GM18909 (cell line): ENCODE measurements at regions not wholly inside any gene's neighbourhood (a gene's known extent, or its start where the extent isn't known, plus 50 kb on each side); places are given as distances from the start of the nearest gene placed in this dataset.

ENCODE experiments used
- ATAC-seq: cut with Tn5 transposase; IDR thresholded peaks from one replicate; pipeline ENCODE4 v1.9.1; 2021; ENCODE audit warnings: mild to moderate bottlenecking; ENCODE audit not compliant: unreplicated experiment, poor library complexity

DNA sequence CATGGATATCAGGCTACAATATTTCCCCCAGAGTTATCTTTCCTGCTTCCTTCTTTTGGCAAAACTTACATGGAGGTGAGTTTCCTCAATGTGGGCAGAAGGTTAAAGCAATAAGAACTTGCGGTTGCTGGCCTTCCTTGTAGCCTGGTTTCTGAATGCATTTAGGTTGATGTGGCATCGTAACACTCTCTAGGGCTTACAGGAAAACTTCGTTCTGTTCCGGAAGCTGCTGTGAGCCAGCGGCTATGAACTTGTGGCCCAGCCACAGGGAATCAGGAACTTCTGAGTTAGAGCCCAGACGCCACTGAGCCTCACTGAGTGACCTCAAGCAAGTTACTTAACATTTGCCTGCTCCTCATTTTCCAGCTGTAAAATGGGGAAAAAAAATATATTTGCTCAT is 623.4 kb upstream of the ADAMTS5 start:
- ATAC-seq: no peak

DNA sequence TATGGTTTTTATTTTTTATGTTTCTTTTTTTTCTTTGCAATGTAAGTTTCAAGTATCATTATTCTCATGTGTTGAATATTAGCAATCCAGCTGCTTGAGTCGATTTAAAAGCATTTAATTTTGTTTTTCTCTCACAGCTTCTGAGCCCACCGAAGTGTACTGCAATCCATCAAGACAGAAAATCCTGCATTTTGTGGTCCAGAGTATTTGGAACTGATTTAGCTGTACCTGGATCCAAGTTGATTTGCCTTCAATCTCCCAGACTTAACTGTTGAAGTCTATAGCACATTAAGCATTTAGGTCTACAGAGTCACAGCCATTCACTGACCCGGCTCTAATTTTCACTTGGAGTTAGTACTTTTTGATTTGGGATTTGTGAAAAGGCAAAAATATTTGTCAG is 622.9 kb upstream of the ADAMTS5 start:
- ATAC-seq: no peak

GRCh38 chr21:27586986-27587385 is 620.1 kb upstream of the ADAMTS5 start:
- no peak for ATAC-seq

DNA sequence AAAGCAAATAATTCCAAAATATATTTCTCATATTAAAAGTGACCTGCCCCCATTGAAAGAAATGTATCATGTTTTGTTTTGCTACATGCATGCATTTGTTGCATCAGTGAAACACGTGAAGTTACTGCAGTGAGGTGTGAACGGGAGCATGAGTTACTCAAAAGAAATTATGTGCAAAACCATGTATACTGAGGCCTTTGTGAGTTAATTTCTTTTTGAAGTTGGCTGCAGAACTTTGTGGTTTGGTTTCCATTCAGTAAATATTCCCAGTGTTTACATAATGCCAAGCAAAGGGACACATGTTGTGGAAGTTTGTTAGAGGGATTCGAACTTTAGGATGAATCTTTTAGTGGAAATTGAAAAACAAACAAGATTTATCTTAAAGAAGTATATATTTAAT is 619.4 kb upstream of the ADAMTS5 start:
- no peak for ATAC-seq

- ATAC-seq: no peak
These were observed 617.4 kb upstream of the ADAMTS5 start for GRCh38 chr21:27584256-27584655.

- ATAC-seq: no peak
These were observed 616.1 kb upstream of the ADAMTS5 start for GRCh38 chr21:27582948-27583430.

DNA sequence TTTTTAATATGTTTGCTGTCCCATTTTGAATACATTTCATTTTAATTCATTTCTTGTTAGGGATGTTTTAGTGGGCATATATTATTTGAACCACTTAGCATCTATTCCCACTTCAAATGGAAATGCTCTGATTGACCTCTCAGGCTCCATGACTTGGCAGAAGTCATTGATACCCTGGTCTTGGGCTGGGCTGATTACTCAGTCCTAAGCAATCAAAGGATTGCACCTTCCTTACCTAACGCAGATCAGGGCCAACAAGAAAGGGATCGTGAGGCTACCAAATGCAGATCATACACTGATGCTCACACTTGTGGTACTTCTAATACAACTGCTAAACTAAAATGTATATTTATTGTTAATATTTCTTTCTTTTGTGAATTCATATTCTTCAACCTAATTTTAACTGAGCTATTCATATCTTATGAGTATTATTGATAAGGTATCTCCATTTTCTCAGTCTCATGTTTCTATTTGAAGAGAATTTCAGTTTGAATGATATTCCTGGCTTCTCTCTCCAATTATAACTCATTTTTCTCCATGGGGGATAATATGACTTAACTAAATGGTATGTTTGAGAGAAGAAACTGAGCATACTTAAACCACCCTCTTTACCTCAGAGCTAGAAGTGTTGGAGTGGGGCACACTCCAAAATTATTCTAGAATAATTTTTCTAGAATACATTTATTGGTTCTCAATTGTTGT is 615.5 kb upstream of the ADAMTS5 start:
- ATAC-seq: no peak

DNA sequence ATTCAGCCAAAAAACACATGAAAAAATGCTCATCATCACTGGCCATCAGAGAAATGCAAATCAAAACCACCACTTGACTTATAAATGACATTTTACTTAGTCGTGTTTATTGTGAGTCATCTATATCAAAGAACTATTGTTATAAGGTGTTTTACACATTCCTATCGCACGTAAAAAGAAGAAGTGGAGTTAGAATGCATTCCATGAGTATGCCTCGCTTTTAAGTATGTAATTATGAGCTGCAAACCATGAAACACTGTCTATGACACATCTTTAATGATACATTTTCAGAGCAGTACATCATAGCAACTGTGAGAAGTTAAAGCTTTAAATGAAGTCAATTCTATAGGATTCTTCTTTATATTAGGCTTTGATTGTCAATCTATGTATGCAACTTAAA is 614.3 kb upstream of the ADAMTS5 start:
- ATAC-seq: no peak

DNA sequence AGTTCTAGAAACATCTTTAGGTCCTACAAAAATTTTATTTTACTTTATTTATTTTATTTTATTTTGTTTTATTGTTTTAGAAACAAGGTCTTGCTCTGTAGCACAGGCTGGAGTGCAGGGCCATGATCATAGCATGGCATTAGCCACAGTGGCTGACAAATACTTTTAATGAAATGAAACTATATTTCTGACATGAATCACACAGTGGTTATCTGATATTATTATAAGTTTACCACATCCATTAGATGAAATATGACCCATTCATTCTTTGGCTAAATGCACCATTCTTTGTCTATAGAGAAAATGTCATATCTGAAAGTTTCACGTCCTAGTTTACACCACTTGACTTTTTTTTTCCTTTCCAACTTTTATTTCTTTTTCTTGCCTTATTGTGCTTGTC is 613.4 kb upstream of the ADAMTS5 start:
- ATAC-seq: no peak

- no peak for ATAC-seq
These were observed 611.9 kb upstream of the ADAMTS5 start for GRCh38 chr21:27578741-27579265.

- ATAC-seq: no peak
These were observed 605.8 kb upstream of the ADAMTS5 start for GRCh38 chr21:27572696-27573095.

DNA sequence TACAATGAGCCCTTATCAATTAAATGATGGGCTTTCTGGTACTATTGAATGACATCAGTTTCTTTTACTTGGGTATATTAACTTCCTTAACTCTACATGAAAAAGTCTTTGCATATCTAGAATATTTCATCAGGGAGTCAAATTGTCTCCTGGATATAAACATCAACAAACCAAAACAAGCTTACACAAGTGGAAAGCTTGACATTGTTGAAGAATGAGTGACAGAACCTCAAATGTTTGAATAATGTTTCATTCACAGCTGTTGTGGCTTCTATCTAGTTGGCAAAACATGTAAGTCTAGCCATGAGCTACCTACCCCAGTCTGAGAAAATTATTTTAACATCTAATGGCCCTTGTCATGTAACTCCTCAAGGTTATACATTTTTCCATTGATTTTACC is 604.8 kb upstream of the ADAMTS5 start:
- ATAC-seq: no peak

DNA sequence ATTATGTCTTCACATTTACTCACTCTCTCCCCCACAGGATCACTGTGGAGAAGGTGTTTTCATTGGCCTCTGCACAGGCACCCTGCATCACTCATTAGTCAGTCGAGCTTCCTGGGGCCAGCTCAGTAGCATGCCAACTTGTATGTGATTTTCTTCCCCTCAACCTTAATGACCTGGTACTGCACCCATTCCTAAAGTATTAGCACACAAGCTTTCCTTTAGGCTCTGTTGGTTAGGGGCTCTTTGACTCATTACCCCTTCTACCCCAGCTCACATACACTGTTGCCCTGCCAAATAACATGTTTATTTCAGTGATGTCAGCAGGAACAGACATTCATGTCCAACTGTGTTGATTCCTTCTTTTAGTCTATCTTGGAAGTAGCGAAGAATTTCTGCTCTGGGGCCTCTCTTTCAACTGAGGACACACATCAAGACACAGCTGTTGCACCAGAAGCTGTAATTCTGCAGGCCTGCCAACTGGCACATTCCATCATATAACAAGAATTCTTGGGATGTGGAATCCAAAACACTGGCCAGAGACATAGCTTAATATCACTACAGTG is 603.5 kb upstream of the ADAMTS5 start:
- no peak for ATAC-seq

DNA sequence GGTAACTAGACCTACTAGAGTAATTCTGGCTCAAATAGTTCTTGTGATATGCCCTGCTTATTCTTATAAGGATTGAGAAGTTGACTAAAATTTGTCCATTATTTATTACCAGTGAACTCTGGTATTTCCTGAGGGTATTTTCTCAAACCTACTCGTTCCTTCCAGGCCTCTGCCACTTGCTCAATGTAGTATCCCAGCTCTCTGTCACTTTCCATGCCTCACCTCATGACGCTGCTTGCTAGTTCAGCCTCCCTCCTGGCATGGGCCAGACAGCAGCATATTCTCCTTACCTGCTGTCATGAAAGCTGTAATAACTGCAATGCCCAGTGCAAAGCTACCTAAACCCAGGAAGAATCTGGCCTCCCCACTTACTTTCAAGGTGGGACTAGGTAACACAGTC is 602.9 kb upstream of the ADAMTS5 start:
- ATAC-seq: no peak

DNA sequence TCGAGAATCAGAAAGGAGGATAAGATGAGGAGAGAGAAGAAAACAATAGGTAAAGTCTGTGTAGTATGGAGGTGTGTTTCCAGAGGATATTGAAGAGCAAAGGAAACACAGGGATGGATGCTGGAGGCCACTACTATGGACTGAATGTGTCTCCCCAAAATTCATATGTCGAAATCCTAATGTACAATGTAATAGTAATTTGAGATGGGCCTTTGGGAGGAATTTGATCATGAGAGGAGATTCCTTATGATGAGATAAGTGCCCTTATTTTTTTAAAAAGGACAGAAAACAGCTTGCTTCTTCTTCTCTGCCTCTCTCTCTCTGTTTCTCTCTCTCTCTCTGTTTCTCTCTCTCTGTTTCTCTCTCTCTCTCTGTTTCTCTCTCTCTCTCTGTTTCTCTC is 602.2 kb upstream of the ADAMTS5 start:
- no peak for ATAC-seq

DNA sequence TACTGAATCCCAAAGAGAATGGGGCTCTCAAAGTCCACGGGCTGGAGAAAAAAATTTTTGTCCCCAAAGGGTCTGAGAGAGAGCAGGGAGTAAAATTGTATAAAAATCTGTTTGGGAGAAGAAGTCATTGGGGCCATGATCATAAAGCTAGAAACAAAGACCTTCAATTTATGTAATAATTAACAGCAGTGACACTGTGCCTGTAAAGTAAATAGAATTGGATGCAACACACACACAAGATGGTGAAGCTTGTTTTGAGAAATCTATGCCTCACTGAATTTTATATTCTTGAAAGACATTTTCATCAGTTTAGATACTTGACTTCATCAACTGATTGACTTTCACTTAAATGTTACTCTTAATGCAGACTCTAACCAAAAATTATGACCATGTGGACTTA is 600.5 kb upstream of the ADAMTS5 start:
- ATAC-seq: no peak

DNA sequence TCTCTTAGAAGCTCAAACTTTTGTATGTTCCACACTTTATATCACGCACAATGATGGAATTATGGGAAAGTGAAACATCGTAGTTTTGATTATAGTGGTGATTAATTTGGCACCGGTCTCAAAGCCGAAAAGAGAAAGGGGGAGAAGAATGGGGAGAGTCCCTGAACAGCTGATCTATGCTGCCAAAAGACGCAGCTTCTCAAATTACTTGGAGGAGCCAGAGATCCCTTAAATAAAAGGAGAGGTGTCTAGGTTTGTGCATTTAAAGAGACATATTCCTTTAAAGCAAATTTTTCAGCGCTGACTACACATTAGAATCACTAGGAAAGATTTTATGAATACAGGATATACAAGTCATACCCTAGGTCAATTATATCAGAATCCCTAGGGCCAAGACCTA is 599.6 kb upstream of the ADAMTS5 start:
- no peak for ATAC-seq

DNA sequence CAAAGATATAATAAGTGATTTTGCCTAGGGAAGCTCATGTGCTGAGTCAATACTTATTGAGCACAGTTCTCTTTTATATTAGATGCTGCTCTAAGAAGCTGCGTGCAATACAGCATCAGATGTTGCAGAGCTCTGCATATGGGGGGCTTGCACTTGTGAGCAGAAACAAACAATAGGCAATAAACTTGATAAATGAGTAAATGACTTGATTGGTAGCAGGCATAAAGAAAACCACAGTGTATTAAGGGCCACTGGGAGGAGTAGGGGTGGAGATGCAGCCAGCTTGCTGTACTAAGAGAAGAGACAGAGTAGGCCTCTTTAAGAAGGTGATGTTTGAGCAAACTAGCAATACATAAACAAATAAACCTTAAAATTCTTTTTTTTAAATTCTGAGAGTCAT is 598.5 kb upstream of the ADAMTS5 start:
- no peak for ATAC-seq

GRCh38 chr21:27564684-27565301 is 597.9 kb upstream of the ADAMTS5 start:
- ATAC-seq: no peak

DNA sequence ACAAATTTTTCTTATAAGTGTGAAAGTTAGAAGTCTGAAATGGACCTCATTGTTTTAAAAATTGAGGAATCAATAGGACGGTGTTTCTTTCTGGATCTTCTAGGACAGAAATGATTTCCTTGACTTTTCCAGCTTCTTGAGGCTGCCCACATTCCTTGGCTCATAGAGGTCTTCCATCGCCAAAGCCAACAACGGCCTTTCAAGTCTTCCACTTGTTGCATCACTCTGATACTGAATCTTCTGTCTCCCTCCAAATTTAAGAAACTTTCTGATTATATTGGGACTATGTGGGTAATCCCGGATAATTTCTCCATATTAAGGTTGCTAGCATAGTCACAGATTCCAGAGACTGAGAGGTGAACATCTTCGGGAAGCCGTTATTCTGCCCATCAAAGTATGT is 595.4 kb upstream of the ADAMTS5 start:
- ATAC-seq: no peak

- no peak for ATAC-seq
These were observed 594.2 kb upstream of the ADAMTS5 start for GRCh38 chr21:27561116-27561515.

GRCh38 chr21:27557356-27557755 is 590.5 kb upstream of the ADAMTS5 start:
- no peak for ATAC-seq
